Vagina (tissue), 2 donors: ENCODE measurements at regions not wholly inside any gene's neighbourhood (a gene's known extent, or its start where the extent isn't known, plus 50 kb on each side); places are given as distances from the start of the nearest gene placed in this dataset.

ENCODE experiments used
- CTCF ChIP-seq, 3 experiments: fragments of 450-650 bp in 2 of 3; fragments of 200-600 bp in 1 of 3; sonication (generic) in 1 of 3; IDR thresholded peaks; one replicate each; pipeline ENCODE4 v1.5.1; 2017 to 2019; ENCODE audit warnings: antibody characterized with exemption in 3 of 3, mild to moderate bottlenecking in 2 of 3, moderate library complexity in 2 of 3
- POLR2A ChIP-seq, 2 donors: fragments of 450-650 bp; IDR thresholded peaks; one replicate each; pipeline ENCODE4 v1.6.1; 2017; ENCODE audit warnings: antibody characterized with exemption in 2 of 2, mild to moderate bottlenecking in 2 of 2, moderate library complexity in 2 of 2
- POLR2AphosphoS5 ChIP-seq, 2 donors: sonication (generic); formaldehyde crosslinking; IDR thresholded peaks; one replicate each; pipeline ENCODE4 v1.9.0; 2017; ENCODE audit warnings: antibody characterized with exemption in 2 of 2, mild to moderate bottlenecking in 2 of 2, low read depth in 1 of 2; ENCODE audit not compliant: insufficient read depth in 1 of 2

- TF ChIP-seq CTCF (IDR thresholded peaks at IDR 0.05) (no peak), POLR2A (IDR thresholded peaks at IDR 0.05) (no peak), POLR2AphosphoS5 (IDR thresholded peaks at IDR 0.05; ENCODE audit: insufficient read depth in 1 of 2, low read depth in 1 of 2) (no peak)
Observed at GRCh38 chr1:184820218-184820750, 65.6 kb upstream of the EDEM3 start.
